HCT116 (cell line): ENCODE measurements at regions not wholly inside any gene's neighbourhood (a gene's known extent, or its start where the extent isn't known, plus 50 kb on each side); places are given as distances from the start of the nearest gene placed in this dataset.

ENCODE experiments used
- CBX3 ChIP-seq: IDR thresholded peaks from 2 replicates; pipeline ENCODE4 v1.6.1; 2012; ENCODE audit warnings: low read depth
- FOSL1 ChIP-seq: IDR thresholded peaks from 2 replicates; pipeline ENCODE4 v1.6.1; 2012; ENCODE audit warnings: low read depth

GRCh38 chr3:191682961-191683360, 222.0 kb downstream of the PYDC2 start:
- TF ChIP-seq FOSL1 (no peak), CBX3 (no peak)
